GM12875 (cell line): ENCODE measurements at regions not wholly inside any gene's neighbourhood (a gene's known extent, or its start where the extent isn't known, plus 50 kb on each side); places are given as distances from the start of the nearest gene placed in this dataset.

Experiments
- H3K4me3 ChIP-seq: one replicate; pipeline ENCODE4 v1.5.1; 2011; ENCODE audit warnings: low read depth, low read length, control low read depth
- TF ChIP-seq, protein P1 (sequence below): IDR thresholded peaks from 2 replicates; pipeline ENCODE4 v1.5.1; 2011; ENCODE audit warnings: low read depth, mild to moderate bottlenecking, control low read depth, inconsistent platforms, low read length, moderate library complexity, borderline replicate concordance; ENCODE audit not compliant: insufficient read depth

DNA sequence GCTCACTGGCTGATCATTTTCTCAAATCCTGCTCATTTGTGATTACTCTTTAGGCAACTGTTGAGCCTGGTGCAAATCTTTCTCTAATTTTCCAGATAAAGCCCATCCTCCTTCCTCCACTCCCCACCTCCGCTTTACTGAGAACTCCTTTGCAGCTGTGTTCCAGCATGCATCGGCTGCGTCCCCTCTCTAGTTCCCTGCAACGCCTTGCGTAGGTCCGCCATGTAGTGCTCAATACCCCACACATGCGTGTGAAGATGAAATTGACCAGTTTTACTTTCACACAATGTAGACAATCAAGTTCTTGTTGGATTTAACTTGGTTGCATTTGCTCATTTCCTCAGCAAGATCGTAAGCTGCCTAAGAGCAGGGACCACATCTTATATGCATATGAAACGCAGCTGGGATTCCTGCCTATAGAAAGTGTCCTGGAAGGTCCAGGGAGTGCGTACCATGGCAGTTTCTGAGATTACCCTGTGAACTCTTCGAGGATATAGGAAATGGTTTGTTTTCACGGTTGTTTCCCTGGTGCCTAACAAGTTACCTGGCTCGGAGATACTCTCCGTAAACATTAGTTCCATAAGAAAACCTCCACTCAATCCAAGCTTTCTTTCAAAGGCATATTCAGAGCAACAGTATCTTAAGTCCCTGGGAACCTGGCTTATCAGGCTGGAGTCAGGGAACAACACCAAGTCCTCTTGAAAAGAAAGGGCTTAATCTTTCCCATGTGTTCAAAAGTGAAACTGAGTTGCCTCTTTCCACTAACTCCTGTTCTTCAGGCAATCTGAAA is 766.4 kb upstream of the ID2 start:
- H3K4me3 ChIP-seq, result no peak overlapping the region
- TF ChIP-seq, protein P1, sequence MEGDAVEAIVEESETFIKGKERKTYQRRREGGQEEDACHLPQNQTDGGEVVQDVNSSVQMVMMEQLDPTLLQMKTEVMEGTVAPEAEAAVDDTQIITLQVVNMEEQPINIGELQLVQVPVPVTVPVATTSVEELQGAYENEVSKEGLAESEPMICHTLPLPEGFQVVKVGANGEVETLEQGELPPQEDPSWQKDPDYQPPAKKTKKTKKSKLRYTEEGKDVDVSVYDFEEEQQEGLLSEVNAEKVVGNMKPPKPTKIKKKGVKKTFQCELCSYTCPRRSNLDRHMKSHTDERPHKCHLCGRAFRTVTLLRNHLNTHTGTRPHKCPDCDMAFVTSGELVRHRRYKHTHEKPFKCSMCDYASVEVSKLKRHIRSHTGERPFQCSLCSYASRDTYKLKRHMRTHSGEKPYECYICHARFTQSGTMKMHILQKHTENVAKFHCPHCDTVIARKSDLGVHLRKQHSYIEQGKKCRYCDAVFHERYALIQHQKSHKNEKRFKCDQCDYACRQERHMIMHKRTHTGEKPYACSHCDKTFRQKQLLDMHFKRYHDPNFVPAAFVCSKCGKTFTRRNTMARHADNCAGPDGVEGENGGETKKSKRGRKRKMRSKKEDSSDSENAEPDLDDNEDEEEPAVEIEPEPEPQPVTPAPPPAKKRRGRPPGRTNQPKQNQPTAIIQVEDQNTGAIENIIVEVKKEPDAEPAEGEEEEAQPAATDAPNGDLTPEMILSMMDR, result no peak

DNA sequence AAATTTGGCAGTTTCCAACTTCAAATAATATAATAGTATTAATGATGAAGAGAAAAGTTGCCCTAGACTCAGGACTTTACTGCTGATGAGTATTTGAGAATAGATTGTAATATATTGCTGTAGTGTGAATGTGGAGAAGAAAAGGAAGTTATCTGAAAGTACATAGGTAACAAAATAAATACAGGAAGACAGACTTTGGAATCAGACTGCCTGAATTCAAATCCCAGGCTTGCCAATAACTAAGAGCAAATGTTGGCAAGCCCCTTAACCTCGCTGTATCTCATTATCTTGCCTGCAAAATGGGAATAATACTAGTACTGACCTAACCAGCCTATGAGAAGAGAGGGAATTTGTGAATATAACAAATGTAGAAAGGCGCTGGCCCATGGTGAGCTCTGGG is 765.2 kb upstream of the ID2 start:
- TF ChIP-seq, protein P1, result no peak
- no peak overlapping the region for H3K4me3 ChIP-seq

DNA sequence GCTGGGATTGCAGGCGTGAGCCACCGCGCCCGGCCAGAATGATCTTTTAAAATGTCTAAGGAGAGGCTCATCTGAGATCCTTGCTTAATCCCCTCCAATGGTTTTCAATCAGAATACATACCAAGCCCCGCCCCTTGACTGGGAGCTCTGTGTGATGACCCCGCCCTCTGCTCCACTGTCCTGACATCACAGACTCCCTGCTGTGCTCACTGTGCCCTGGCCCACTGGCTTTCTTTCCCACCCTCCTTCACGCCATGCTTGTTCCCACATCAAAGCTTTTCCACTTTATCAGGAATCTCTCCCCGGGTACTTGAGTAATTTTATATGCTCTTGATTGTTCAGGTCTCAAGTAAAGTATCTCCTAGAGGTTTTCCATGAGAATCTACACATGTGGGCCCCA is 762.3 kb upstream of the ID2 start:
- no peak overlapping the region for H3K4me3 ChIP-seq

DNA sequence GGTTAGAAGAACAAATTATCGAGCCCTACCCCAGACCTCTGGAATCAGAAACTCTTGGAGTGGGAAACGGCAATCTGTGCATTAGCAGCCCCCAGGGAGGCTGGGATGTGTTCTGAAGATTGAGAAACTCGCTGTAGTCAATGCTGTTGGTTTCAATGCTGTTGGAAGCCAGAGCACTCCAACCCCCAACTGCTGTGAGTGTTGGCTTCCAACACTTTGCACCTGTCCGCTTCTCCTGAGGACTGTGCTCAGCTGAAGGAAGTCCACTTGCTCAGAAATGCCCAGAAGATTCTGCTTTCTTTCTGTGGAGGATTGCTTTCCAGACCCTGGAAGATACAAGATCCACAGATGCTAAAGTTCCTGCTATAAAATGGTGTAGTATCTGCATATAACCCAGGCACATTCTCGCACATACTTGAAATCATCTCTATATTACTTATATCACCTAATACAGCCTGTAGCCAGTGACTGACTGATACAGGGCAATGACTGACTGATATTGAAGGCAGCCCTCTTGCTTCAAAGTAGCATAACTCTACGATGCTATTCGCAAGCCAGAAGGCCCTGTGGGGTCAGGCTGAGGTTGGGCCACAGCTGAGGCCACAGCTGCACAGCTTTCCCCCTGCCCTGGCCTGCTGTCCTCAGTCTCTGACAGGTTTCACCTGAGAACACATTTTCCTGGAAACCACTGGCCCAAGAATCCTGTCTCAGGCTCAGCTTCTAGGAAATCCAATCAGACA is 757.7 kb upstream of the ID2 start:
- TF ChIP-seq, protein P1, result no peak
- no peak overlapping the region for H3K4me3 ChIP-seq

More for the DNA sequence above, 762.3 kb upstream of the ID2 start:
- TF ChIP-seq, protein P1, result no peak

DNA sequence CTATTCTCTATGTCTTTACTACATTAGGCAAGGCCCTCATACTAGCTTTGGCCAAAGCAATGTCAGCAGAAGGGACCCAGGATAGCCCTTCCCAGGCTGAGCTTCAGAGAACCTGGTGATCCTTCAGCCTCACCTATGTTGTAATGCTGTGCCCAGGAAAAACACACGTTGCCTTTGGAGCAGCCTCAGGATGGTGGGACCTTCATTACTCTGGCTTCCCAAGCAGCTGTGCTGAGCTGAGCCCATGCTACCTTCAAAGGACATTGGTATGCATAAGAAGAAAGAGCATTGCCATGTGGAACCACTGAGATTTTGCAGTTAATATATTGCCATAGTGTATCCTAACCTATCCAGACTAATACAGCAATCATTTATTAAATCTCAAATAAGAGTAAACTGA is 756.4 kb upstream of the ID2 start:
- TF ChIP-seq, protein P1, result no peak

DNA sequence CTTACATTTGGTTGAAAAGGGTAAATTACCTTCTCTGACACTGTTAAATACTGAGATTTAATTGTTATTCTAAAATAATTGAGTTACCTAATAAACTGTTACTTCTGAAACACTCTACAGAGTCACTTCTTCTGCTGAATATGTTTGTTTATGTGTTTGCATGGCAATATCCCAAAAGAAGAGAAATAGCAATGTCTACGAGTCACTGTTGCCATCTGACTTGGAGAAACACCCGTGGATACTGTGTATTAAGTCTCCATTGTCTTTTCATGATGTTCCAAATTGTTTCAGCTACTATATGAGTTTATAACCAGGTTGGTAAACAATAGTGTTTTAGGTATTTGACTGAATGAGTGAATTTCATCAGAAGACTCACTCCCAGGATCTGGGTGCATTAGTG is 754.2 kb upstream of the ID2 start:
- TF ChIP-seq, protein P1, result no peak
- H3K4me3 ChIP-seq, result no peak overlapping the region

More for the DNA sequence above, 756.4 kb upstream of the ID2 start:
- H3K4me3 ChIP-seq, result no peak overlapping the region
